Inflammatory macrophage treated with lipopolysaccharide for 4 hours (primary cell): ENCODE measurements at regions not wholly inside any gene's neighbourhood (a gene's known extent, or its start where the extent isn't known, plus 50 kb on each side); places are given as distances from the start of the nearest gene placed in this dataset.
A peak's percentile ranks its signal among the peaks of the same experiment; 100 is the strongest.

Source experiments
- DNase-seq: peaks from one replicate; pipeline ENCODE4 v3.0.0-alpha.2; 2020

- DNase-seq, result no peak
These were observed 152.5 kb upstream of the NFIB start for GRCh38 chr9:14466429-14466818.

- no peak for DNase-seq
These were observed 149.0 kb upstream of the NFIB start for GRCh38 chr9:14462950-14463349.

GRCh38 chr9:14455243-14455642 lies 141.3 kb upstream of the NFIB start:
- DNase-seq, result no peak

- no peak for DNase-seq
These were observed 139.3 kb upstream of the NFIB start for GRCh38 chr9:14453286-14453685.

- DNase-seq, result no peak
These were observed 138.6 kb upstream of the NFIB start for GRCh38 chr9:14452539-14452938.

GRCh38 chr9:14451949-14452348 lies 138.0 kb upstream of the NFIB start:
- no peak for DNase-seq

- DNase-seq, result no peak
These were observed 133.2 kb upstream of the NFIB start for GRCh38 chr9:14447103-14447502.

GRCh38 chr9:14445946-14446345 lies 132.0 kb upstream of the NFIB start:
- no peak for DNase-seq

GRCh38 chr9:14442956-14443355 lies 129.0 kb upstream of the NFIB start:
- no peak for DNase-seq

GRCh38 chr9:14441976-14442651 lies 128.2 kb upstream of the NFIB start:
- no peak for DNase-seq

GRCh38 chr9:14441115-14441514 lies 127.2 kb upstream of the NFIB start:
- no peak for DNase-seq

- DNase-seq, result no peak
These were observed 126.1 kb upstream of the NFIB start for GRCh38 chr9:14440062-14440461.

GRCh38 chr9:14439555-14439954 lies 125.6 kb upstream of the NFIB start:
- DNase-seq, result no peak

- no peak for DNase-seq
These were observed 124.5 kb upstream of the NFIB start for GRCh38 chr9:14438232-14439021.

GRCh38 chr9:14437354-14438231 lies 123.7 kb upstream of the NFIB start:
- no peak for DNase-seq

- DNase-seq, result no peak
These were observed 121.9 kb upstream of the NFIB start for GRCh38 chr9:14435871-14436270.

- DNase-seq, result no peak
These were observed 121.2 kb upstream of the NFIB start for GRCh38 chr9:14434971-14435718.

- DNase-seq, result no peak
These were observed 120.2 kb upstream of the NFIB start for GRCh38 chr9:14434158-14434504.

GRCh38 chr9:14433351-14434157 lies 119.6 kb upstream of the NFIB start:
- DNase-seq, result peak; percentile 17

- DNase-seq, result no peak
These were observed 118.9 kb upstream of the NFIB start for GRCh38 chr9:14432666-14433350.

- DNase-seq, result peak; percentile 18
These were observed 114.9 kb upstream of the NFIB start for GRCh38 chr9:14428781-14429230.
